Smooth muscle cell (in vitro differentiated cells): ENCODE measurements at regions not wholly inside any gene's neighbourhood (a gene's known extent, or its start where the extent isn't known, plus 50 kb on each side); places are given as distances from the start of the nearest gene placed in this dataset.

ENCODE experiments used
- DNase-seq: peaks from one replicate; lab custom pipeline; 2025; ENCODE audit not compliant: unreplicated experiment; lab: John Stamatoyannopoulos, UW
- H2AFZ ChIP-seq: fragments of 200-600 bp; sonication (generic); 2 replicates; pipeline ENCODE4 v1.6.0; 2016; ENCODE audit warnings: antibody characterized with exemption, low read depth, mild to moderate bottlenecking
- H3F3A ChIP-seq: fragments of 200-600 bp; sonication (generic); 2 replicates; pipeline ENCODE4 v1.6.0; 2017; ENCODE audit warnings: antibody characterized with exemption, low read depth
- H3K27ac ChIP-seq: fragments of 200-600 bp; sonication (generic); 2 replicates; pipeline ENCODE4 v1.5.1; 2016; ENCODE audit warnings: low read depth, mild to moderate bottlenecking
- H3K27me3 ChIP-seq: fragments of 200-600 bp; sonication (generic); 2 replicates; pipeline ENCODE4 v1.6.1; 2016; ENCODE audit warnings: low read depth, mild to moderate bottlenecking
- H3K36me3 ChIP-seq: fragments of 200-600 bp; sonication (generic); 2 replicates; pipeline ENCODE4 v1.5.1; 2016; ENCODE audit warnings: low read depth
- H3K4me1 ChIP-seq: fragments of 200-600 bp; sonication (generic); 2 replicates; pipeline ENCODE4 v1.5.1; 2016; ENCODE audit warnings: low read depth
- H3K4me2 ChIP-seq: fragments of 200-600 bp; sonication (generic); 2 replicates; pipeline ENCODE4 v1.6.0; 2016; ENCODE audit warnings: mild to moderate bottlenecking
- H3K4me3 ChIP-seq: fragments of 200-600 bp; sonication (generic); 2 replicates; pipeline ENCODE4 v1.5.1; 2016; ENCODE audit warnings: mild to moderate bottlenecking
- H3K79me2 ChIP-seq: fragments of 200-600 bp; sonication (generic); 2 replicates; pipeline ENCODE4 v1.6.0; 2016; ENCODE audit warnings: low read depth, mild to moderate bottlenecking
- H3K9ac ChIP-seq: fragments of 200-600 bp; sonication (generic); 2 replicates; pipeline ENCODE4 v1.6.0; 2016; ENCODE audit warnings: low read depth
- H3K9me3 ChIP-seq: fragments of 200-600 bp; sonication (generic); replicated peaks from 2 replicates; pipeline ENCODE4 v1.5.1; 2016; ENCODE audit warnings: low read depth
- H4K20me1 ChIP-seq: fragments of 200-600 bp; sonication (generic); 2 replicates; pipeline ENCODE4 v1.6.0; 2016; ENCODE audit warnings: low read depth
- CTCF ChIP-seq: fragments of 200-600 bp; sonication (generic); IDR thresholded peaks from 2 replicates; pipeline ENCODE4 v1.5.1; 2017; ENCODE audit warnings: borderline replicate concordance, mild to moderate bottlenecking, antibody characterized with exemption; ENCODE audit not compliant: insufficient read depth, poor library complexity, severe bottlenecking
- whole genome bisulfite sequencing: methylation state at CpG from one replicate; pipeline ENCODE4 v1.1.7; 2016; ENCODE audit warnings: low lambda C conversion rate; 5-methylcytosine and 5-hydroxymethylcytosine counted together

- no peak for DNase-seq
- no peaks in the 10 kb centered on the region for H3K9me3 ChIP-seq
- H3K4me3 ChIP-seq = no peak overlapping the region
- H3K79me2 ChIP-seq = no peaks in the 10 kb centered on the region
- no peaks in the 10 kb centered on the region for H3K27me3 ChIP-seq
- no peaks in the 10 kb centered on the region for H3F3A ChIP-seq
- no peak overlapping the region for H3K27ac ChIP-seq
- TF ChIP-seq CTCF = no peak
- H2AFZ ChIP-seq = no peak overlapping the region
- H3K4me2 ChIP-seq = no peak overlapping the region
- H3K9ac ChIP-seq = no peak overlapping the region
- no peaks in the 10 kb centered on the region for H4K20me1 ChIP-seq
- H3K4me1 ChIP-seq = peaks cover 7% of the 10 kb centered on the region
- H3K36me3 ChIP-seq = no peaks in the 10 kb centered on the region
Measured at GRCh38 chr2:19706332-19706731, 195.5 kb downstream of the TTC32 start.

GRCh38 chr2:19702267-19702666 lies 199.5 kb downstream of the TTC32 start:
- H3K9ac ChIP-seq = no peak overlapping the region
- DNase-seq = no peak
- TF ChIP-seq CTCF = no peak
- H3K4me1 ChIP-seq = no peaks in the 10 kb centered on the region
- H3K27ac ChIP-seq = no peak overlapping the region
- H3K4me3 ChIP-seq = no peak overlapping the region
- WGBS = 70% methylated on average over 4 of the region's 4 CpGs
- no peaks in the 10 kb centered on the region for H4K20me1 ChIP-seq
- no peaks in the 10 kb centered on the region for H3K79me2 ChIP-seq
- H3K36me3 ChIP-seq = no peaks in the 10 kb centered on the region
- no peaks in the 10 kb centered on the region for H3F3A ChIP-seq
- H3K27me3 ChIP-seq = no peaks in the 10 kb centered on the region
- H3K9me3 ChIP-seq = no peaks in the 10 kb centered on the region
- no peak overlapping the region for H2AFZ ChIP-seq
- no peak overlapping the region for H3K4me2 ChIP-seq

- Histone ChIP-seq H3K36me3 (no peaks in the 10 kb centered on the region), H3K4me1 (no peaks in the 10 kb centered on the region), H3K79me2 (no peaks in the 10 kb centered on the region), H3K27me3 (no peaks in the 10 kb centered on the region), H3F3A (no peaks in the 10 kb centered on the region), H3K9ac (no peak overlapping the region), H4K20me1 (no peaks in the 10 kb centered on the region), H3K9me3 (no peaks in the 10 kb centered on the region), H2AFZ (no peak overlapping the region), H3K4me3 (no peak overlapping the region), H3K4me2 (no peak overlapping the region), H3K27ac (no peak overlapping the region)
- TF ChIP-seq CTCF = no peak
- whole genome bisulfite sequencing = 81% methylated on average over 10 of the region's 10 CpGs
- DNase-seq = no peak
Measured at GRCh38 chr2:19700861-19701585, 200.8 kb downstream of the TTC32 start.

GRCh38 chr2:19697131-19697530 lies 204.7 kb downstream of the TTC32 start:
- TF ChIP-seq CTCF = no peak
- H4K20me1 ChIP-seq = no peaks in the 10 kb centered on the region
- H3K4me1 ChIP-seq = no peaks in the 10 kb centered on the region
- no peak for DNase-seq
- H3K36me3 ChIP-seq = no peaks in the 10 kb centered on the region
- no peaks in the 10 kb centered on the region for H3K9me3 ChIP-seq
- H2AFZ ChIP-seq = no peak overlapping the region
- no peak overlapping the region for H3K9ac ChIP-seq
- no peaks in the 10 kb centered on the region for H3K27me3 ChIP-seq
- WGBS = 75% methylated on average over 2 of the region's 2 CpGs
- H3K4me2 ChIP-seq = no peak overlapping the region
- H3K27ac ChIP-seq = no peak overlapping the region
- no peaks in the 10 kb centered on the region for H3F3A ChIP-seq
- H3K79me2 ChIP-seq = no peaks in the 10 kb centered on the region
- no peak overlapping the region for H3K4me3 ChIP-seq
